H9 (cell line): ENCODE measurements at regions not wholly inside any gene's neighbourhood (a gene's known extent, or its start where the extent isn't known, plus 50 kb on each side); places are given as distances from the start of the nearest gene placed in this dataset.

Experiments used
- DNase-seq: peaks from one replicate; pipeline ENCODE4 v3.0.0-alpha.2; 2017
- H2AFZ ChIP-seq: one replicate; pipeline ENCODE4 v1.6.1; 2013; ENCODE audit warnings: mild to moderate bottlenecking, low read length, control low read depth, moderate library complexity
- H2AK5ac ChIP-seq: 2 replicates; pipeline ENCODE4 v1.6.1; 2013; ENCODE audit warnings: low read length, control low read depth, mixed read lengths; ENCODE audit not compliant: insufficient read length
- H2BK120ac ChIP-seq: one replicate; pipeline ENCODE4 v1.6.1; 2013; ENCODE audit warnings: low read depth, mild to moderate bottlenecking, low read length, control low read depth, inconsistent platforms; ENCODE audit not compliant: poor library complexity, severe bottlenecking
- H2BK12ac ChIP-seq: 2 replicates; pipeline ENCODE4 v1.6.1; 2013; ENCODE audit warnings: low read length, control low read depth, mixed read lengths, low read depth; ENCODE audit not compliant: insufficient read length
- H2BK15ac ChIP-seq: 2 replicates; pipeline ENCODE4 v1.6.1; 2013; ENCODE audit warnings: low read depth, low read length, control low read depth
- H2BK20ac ChIP-seq: one replicate; pipeline ENCODE4 v1.6.1; 2013; ENCODE audit warnings: low read depth, mild to moderate bottlenecking, low read length, control low read depth, inconsistent platforms; ENCODE audit not compliant: poor library complexity, severe bottlenecking
- H2BK5ac ChIP-seq: 2 replicates; pipeline ENCODE4 v1.6.1; 2013; ENCODE audit warnings: low read length, control low read depth, mixed read lengths; ENCODE audit not compliant: insufficient read length
- H3K14ac ChIP-seq: 2 replicates; pipeline ENCODE4 v1.6.1; 2013; ENCODE audit warnings: low read length, control low read depth; ENCODE audit not compliant: insufficient read depth
- H3K18ac ChIP-seq: 2 replicates; pipeline ENCODE4 v1.6.1; 2013; ENCODE audit warnings: low read depth, mild to moderate bottlenecking, mixed read lengths, low read length, control low read depth; ENCODE audit not compliant: insufficient read length
- H3K23ac ChIP-seq: 2 replicates; pipeline ENCODE4 v1.6.1; 2013; ENCODE audit warnings: low read length, control low read depth, mixed read lengths, low read depth; ENCODE audit not compliant: insufficient read length
- H3K23me2 ChIP-seq: 2 replicates; pipeline ENCODE4 v1.6.1; 2013; ENCODE audit warnings: low read depth, mild to moderate bottlenecking, mixed read lengths, low read length, control low read depth; ENCODE audit not compliant: insufficient read length, poor library complexity, severe bottlenecking
- H3K27ac ChIP-seq: 2 replicates; pipeline ENCODE4 v1.5.1; 2013; ENCODE audit warnings: low read length, control low read depth, mixed read lengths, low read depth; ENCODE audit not compliant: insufficient read length
- H3K27me3 ChIP-seq: 2 replicates; pipeline ENCODE4 v1.6.1; 2013; ENCODE audit warnings: low read length, control low read depth, inconsistent platforms; ENCODE audit not compliant: insufficient read depth
- H3K4ac ChIP-seq: 2 replicates; pipeline ENCODE4 v1.6.1; 2013; ENCODE audit warnings: low read depth, mild to moderate bottlenecking, control low read depth, inconsistent platforms, low read length, moderate library complexity
- H3K4me1 ChIP-seq: 2 replicates; pipeline ENCODE4 v1.6.1; 2013; ENCODE audit warnings: low read length, control low read depth, inconsistent platforms; ENCODE audit not compliant: insufficient read depth
- H3K4me2 ChIP-seq: 2 replicates; pipeline ENCODE4 v1.6.1; 2013; ENCODE audit warnings: low read length, control low read depth, mixed read lengths; ENCODE audit not compliant: insufficient read length, insufficient read depth
- H3K56ac ChIP-seq: 2 replicates; pipeline ENCODE4 v1.6.1; 2013; ENCODE audit warnings: low read depth, mild to moderate bottlenecking, mixed read lengths, low read length, control low read depth; ENCODE audit not compliant: insufficient read length
- H3K79me1 ChIP-seq: 2 replicates; pipeline ENCODE4 v1.6.1; 2013; ENCODE audit warnings: low read depth, mild to moderate bottlenecking, moderate library complexity, low read length, control low read depth, inconsistent platforms; ENCODE audit not compliant: insufficient read depth, poor library complexity, severe bottlenecking
- H3K79me2 ChIP-seq: 2 replicates; pipeline ENCODE4 v1.6.1; 2013; ENCODE audit warnings: low read length, control low read depth, inconsistent platforms; ENCODE audit not compliant: insufficient read depth
- H3K9ac ChIP-seq: 2 replicates; pipeline ENCODE4 v1.6.1; 2013; ENCODE audit warnings: low read length, control low read depth, mixed read lengths; ENCODE audit not compliant: insufficient read length; ENCODE audit errors: extremely low read depth
- H3K9me3 ChIP-seq: one replicate; pipeline ENCODE4 v1.6.1; 2013; ENCODE audit warnings: low read depth, low read length, inconsistent platforms; ENCODE audit not compliant: control insufficient read depth
- H3T11ph ChIP-seq: one replicate; pipeline ENCODE4 v1.6.1; 2013; ENCODE audit warnings: mild to moderate bottlenecking, low read length, control low read depth, inconsistent platforms
- H4K20me1 ChIP-seq: one replicate; pipeline ENCODE4 v1.6.1; 2013; ENCODE audit not compliant: control insufficient read depth, insufficient read length, insufficient read depth
- H4K5ac ChIP-seq: 2 replicates; pipeline ENCODE4 v1.6.1; 2013; ENCODE audit warnings: low read depth, mild to moderate bottlenecking, mixed read lengths, low read length, control low read depth; ENCODE audit not compliant: insufficient read length
- H4K8ac ChIP-seq: replicated peaks from 2 replicates; pipeline ENCODE4 v1.6.1; 2013; ENCODE audit warnings: low read length, control low read depth, mixed read lengths, low read depth; ENCODE audit not compliant: insufficient read length
- H4K91ac ChIP-seq: 2 replicates; pipeline ENCODE4 v1.6.1; 2013; ENCODE audit warnings: low read depth, mild to moderate bottlenecking, moderate library complexity, mixed read lengths, low read length, control low read depth; ENCODE audit not compliant: insufficient read length
- H3K27ac Mint-ChIP-seq, 3 experiments: 2 replicates in 2 of 3; 3 replicates in 1 of 3; pipeline ENCODE4 v1.8.0; 2020 to 2021; ENCODE audit warnings: mixed read lengths in 3 of 3, mild to moderate bottlenecking in 1 of 3, moderate library complexity in 1 of 3
- H3K27me3 Mint-ChIP-seq: 2 replicates; pipeline ENCODE4 v1.8.0; 2021; ENCODE audit warnings: low read depth, mild to moderate bottlenecking, moderate library complexity, mixed read lengths
- H3K36me3 Mint-ChIP-seq, 3 experiments: 2 replicates in 2 of 3; 3 replicates in 1 of 3; pipeline ENCODE4 v1.8.0; 2020 to 2021; ENCODE audit warnings: low read depth in 3 of 3, mixed read lengths in 3 of 3; ENCODE audit not compliant: insufficient read depth in 1 of 3
- H3K4me1 Mint-ChIP-seq, 2 experiments: 2 replicates each; pipeline ENCODE4 v1.8.0; 2020; ENCODE audit warnings: mixed read lengths in 2 of 2
- H3K4me3 Mint-ChIP-seq, 2 experiments: 2 replicates in 1 of 2; 3 replicates in 1 of 2; pipeline ENCODE4 v1.8.0; 2020 to 2021; ENCODE audit warnings: mild to moderate bottlenecking in 2 of 2, mixed read lengths in 2 of 2, moderate library complexity in 1 of 2
- H3K9me3 Mint-ChIP-seq, 2 experiments: 2 replicates in 1 of 2; 3 replicates in 1 of 2; pipeline ENCODE4 v1.8.0; 2020; ENCODE audit warnings: mild to moderate bottlenecking in 2 of 2, mixed read lengths in 2 of 2, moderate library complexity in 1 of 2
- WGBS: extraction: QIAGEN DNeasy Blood & Tissue Kit; methylation state at CpG from one replicate; pipeline ENCODE4 v1.1.7; 2013; ENCODE audit warnings: missing lambda C conversion rate, low lambda C conversion rate, mixed read lengths; ENCODE audit not compliant: insufficient read length; ENCODE audit errors: extremely low coverage; 5-methylcytosine and 5-hydroxymethylcytosine counted together
- TF ChIP-seq, protein P1 (sequence below): fragments of 200-600 bp; sonication (generic); conservative IDR thresholded peaks from 3 replicates; pipeline ENCODE4 v1.8.0; 2021; ENCODE audit warnings: antibody characterized with exemption, mild to moderate bottlenecking

- Histone ChIP-seq H4K8ac (no peak overlapping the region), H3K27me3 (no peaks in the 10 kb centered on the region), H3K14ac (no peak overlapping the region), H3K56ac (no peak overlapping the region), H4K91ac (no peak overlapping the region), H2BK120ac (no peak overlapping the region), H3K9me3 (no peaks in the 10 kb centered on the region), H3K18ac (no peak overlapping the region), H3K4ac (no peak overlapping the region), H4K20me1 (no peaks in the 10 kb centered on the region), H2BK5ac (no peak overlapping the region), H3K9ac (no peak overlapping the region), H3K4me2 (no peak overlapping the region), H2AFZ (no peak overlapping the region), H3K27ac (no peak overlapping the region), H3K23me2 (no peaks in the 10 kb centered on the region), H4K5ac (no peak overlapping the region), H2BK12ac (no peak overlapping the region), H2AK5ac (no peak overlapping the region), H3K4me1 (no peaks in the 10 kb centered on the region), H2BK20ac (no peak overlapping the region), H3K79me1 (no peaks in the 10 kb centered on the region), H3K79me2 (no peaks in the 10 kb centered on the region), H3T11ph (no peak overlapping the region), H2BK15ac (no peak overlapping the region), H3K23ac (no peak overlapping the region)
- Mint-ChIP-seq H3K36me3 (no peaks in the 10 kb centered on the region), H3K9me3 (no peaks in the 10 kb centered on the region), H3K27me3 (no peaks in the 10 kb centered on the region), H3K4me1 (peaks cover 2% of the 10 kb centered on the region in 2 experiments), H3K4me3 (no peak overlapping the region), H3K27ac (no peak overlapping the region)
- TF ChIP-seq, protein P1, sequence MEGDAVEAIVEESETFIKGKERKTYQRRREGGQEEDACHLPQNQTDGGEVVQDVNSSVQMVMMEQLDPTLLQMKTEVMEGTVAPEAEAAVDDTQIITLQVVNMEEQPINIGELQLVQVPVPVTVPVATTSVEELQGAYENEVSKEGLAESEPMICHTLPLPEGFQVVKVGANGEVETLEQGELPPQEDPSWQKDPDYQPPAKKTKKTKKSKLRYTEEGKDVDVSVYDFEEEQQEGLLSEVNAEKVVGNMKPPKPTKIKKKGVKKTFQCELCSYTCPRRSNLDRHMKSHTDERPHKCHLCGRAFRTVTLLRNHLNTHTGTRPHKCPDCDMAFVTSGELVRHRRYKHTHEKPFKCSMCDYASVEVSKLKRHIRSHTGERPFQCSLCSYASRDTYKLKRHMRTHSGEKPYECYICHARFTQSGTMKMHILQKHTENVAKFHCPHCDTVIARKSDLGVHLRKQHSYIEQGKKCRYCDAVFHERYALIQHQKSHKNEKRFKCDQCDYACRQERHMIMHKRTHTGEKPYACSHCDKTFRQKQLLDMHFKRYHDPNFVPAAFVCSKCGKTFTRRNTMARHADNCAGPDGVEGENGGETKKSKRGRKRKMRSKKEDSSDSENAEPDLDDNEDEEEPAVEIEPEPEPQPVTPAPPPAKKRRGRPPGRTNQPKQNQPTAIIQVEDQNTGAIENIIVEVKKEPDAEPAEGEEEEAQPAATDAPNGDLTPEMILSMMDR = no peak
- DNase-seq = no peak
- WGBS = no CpG with 5 or more reads among the region's 1 CpG
Observed at GRCh38 chr10:121330563-121330962, 267.7 kb downstream of the FGFR2 start.
